ENCODE measurements at regions not wholly inside any gene's neighbourhood (a gene's known extent, or its start where the extent isn't known, plus 50 kb on each side); places are given as distances from the start of the nearest gene placed in this dataset.

DNA sequence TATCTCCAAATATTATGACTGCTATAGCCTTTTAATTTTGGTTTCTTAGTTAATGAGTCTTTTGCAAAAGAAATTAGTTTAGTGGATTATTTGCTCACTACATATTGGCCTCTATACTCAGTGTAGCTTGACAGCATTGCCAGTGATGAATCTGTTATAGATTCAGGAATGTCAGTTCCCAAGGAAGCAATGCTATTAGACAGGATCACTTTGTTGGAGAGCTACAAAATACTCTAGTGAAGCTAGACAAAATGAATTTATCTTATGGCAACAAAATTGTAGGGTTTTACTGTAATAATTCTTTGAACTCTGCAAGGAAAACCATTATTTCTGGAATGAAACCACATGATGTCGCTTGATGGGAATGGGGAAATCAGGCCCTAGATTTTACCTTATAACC is 543.3 kb downstream of the SQOR start:
- H3K4me3 ChIP-seq (ENCODE audit: insufficient read depth, low read depth, low read length) = no peak overlapping the region
- no peak overlapping the region for H4K91ac ChIP-seq (ENCODE audit: insufficient read depth, low read depth, low read length)
- H3K4ac ChIP-seq (ENCODE audit: low read depth, low read length) = no peak overlapping the region
- H3K27me3 ChIP-seq (ENCODE audit: control insufficient read depth, insufficient read depth, low read length) = no peaks in the 10 kb centered on the region
- DNase-seq (no peak), ATAC-seq (ENCODE audit: low read depth) (no peak)
- H2AK5ac ChIP-seq (ENCODE audit: low read depth, low read length) = no peak overlapping the region
- no peak overlapping the region for H2BK20ac ChIP-seq (ENCODE audit: low read depth, low read length)
- TF ChIP-seq, protein P1, sequence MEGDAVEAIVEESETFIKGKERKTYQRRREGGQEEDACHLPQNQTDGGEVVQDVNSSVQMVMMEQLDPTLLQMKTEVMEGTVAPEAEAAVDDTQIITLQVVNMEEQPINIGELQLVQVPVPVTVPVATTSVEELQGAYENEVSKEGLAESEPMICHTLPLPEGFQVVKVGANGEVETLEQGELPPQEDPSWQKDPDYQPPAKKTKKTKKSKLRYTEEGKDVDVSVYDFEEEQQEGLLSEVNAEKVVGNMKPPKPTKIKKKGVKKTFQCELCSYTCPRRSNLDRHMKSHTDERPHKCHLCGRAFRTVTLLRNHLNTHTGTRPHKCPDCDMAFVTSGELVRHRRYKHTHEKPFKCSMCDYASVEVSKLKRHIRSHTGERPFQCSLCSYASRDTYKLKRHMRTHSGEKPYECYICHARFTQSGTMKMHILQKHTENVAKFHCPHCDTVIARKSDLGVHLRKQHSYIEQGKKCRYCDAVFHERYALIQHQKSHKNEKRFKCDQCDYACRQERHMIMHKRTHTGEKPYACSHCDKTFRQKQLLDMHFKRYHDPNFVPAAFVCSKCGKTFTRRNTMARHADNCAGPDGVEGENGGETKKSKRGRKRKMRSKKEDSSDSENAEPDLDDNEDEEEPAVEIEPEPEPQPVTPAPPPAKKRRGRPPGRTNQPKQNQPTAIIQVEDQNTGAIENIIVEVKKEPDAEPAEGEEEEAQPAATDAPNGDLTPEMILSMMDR (conservative IDR thresholded peaks at IDR 0.05; ENCODE audit: low read depth, low read length) = no peak
- TF ChIP-seq MAZ (IDR thresholded peaks at IDR 0.05; ENCODE audit: borderline replicate concordance, low read depth, low read length) = no peak
- TF ChIP-seq CHD1 (IDR thresholded peaks at IDR 0.05; ENCODE audit: low read depth, low read length) = no peak
- no peak for TF ChIP-seq MXI1 (IDR thresholded peaks at IDR 0.05; ENCODE audit: borderline replicate concordance, low read depth, low read length)
- no peak for TF ChIP-seq BHLHE40 (IDR thresholded peaks at IDR 0.05; ENCODE audit: low read depth, low read length)
- TF ChIP-seq RCOR1 (IDR thresholded peaks at IDR 0.05; ENCODE audit: insufficient replicate concordance, low read length) = no peak
- TF ChIP-seq, protein P2, sequence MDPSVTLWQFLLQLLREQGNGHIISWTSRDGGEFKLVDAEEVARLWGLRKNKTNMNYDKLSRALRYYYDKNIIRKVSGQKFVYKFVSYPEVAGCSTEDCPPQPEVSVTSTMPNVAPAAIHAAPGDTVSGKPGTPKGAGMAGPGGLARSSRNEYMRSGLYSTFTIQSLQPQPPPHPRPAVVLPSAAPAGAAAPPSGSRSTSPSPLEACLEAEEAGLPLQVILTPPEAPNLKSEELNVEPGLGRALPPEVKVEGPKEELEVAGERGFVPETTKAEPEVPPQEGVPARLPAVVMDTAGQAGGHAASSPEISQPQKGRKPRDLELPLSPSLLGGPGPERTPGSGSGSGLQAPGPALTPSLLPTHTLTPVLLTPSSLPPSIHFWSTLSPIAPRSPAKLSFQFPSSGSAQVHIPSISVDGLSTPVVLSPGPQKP (IDR thresholded peaks at IDR 0.05; ENCODE audit: borderline replicate concordance, low read depth, low read length) = no peak
- TF ChIP-seq POLR2A (IDR thresholded peaks at IDR 0.05; ENCODE audit: low read depth, low read length) = no peak
- no peak overlapping the region for H3K18ac ChIP-seq (ENCODE audit: low read depth, low read length)
- no peak overlapping the region for H2AFZ ChIP-seq (replicated peaks; ENCODE audit: low read length, poor library complexity)
- H2BK120ac ChIP-seq (ENCODE audit: low read depth, low read length) = no peak overlapping the region
- no peak overlapping the region for H4K5ac ChIP-seq (ENCODE audit: low read depth, low read length)
- H3K4me2 ChIP-seq (ENCODE audit: low read depth, low read length) = no peak overlapping the region
- H4K8ac ChIP-seq (ENCODE audit: low read depth in 2 of 2, low read length in 2 of 2) = no peak overlapping the region
- H3K27ac ChIP-seq (ENCODE audit: insufficient read depth, low read length) = no peak overlapping the region
- no peak overlapping the region for H3K56ac ChIP-seq (ENCODE audit: extremely low read depth, insufficient read depth, low read length)
- ChIA-PET CTCF (interaction anchor here (0.7 kb wide), 1 partner anchor 37 kb away, joined by 3 read pairs; no protein-coding TSS in a partner anchor), POLR2A (ENCODE audit: unreplicated experiment) (no interaction called here)
- no peaks in the 10 kb centered on the region for H3K36me3 ChIP-seq (ENCODE audit: control insufficient read depth, insufficient read depth, low read length)
- no CpG with 5 or more reads among the region's 1 CpG for WGBS, 2 experiments (ENCODE audit: extremely low coverage in 2 of 2, insufficient read length in 1 of 2)
- H3K4me1 ChIP-seq (ENCODE audit: control insufficient read depth, insufficient read depth, low read length) = no peaks in the 10 kb centered on the region
- in situ Hi-C loops (cut with MboI; ENCODE audit: low sequenced_read_pairs) (no loop called here), dilution Hi-C loops (cut with HindIII; ENCODE audit: low sequenced_read_pairs, unreplicated experiment) (no loop called here), intact Hi-C loops (cut with micrococcal nuclease) (no loop called here)
- H4K20me1 ChIP-seq (ENCODE audit: insufficient read depth, low read length) = no peaks in the 10 kb centered on the region
- no peak overlapping the region for H3K14ac ChIP-seq (replicated peaks; ENCODE audit: low read depth, low read length)
- no peaks in the 10 kb centered on the region for H3K79me1 ChIP-seq (ENCODE audit: low read depth in 1 of 2, low read length in 2 of 2)
- H2AK9ac ChIP-seq (replicated peaks; ENCODE audit: low read depth, low read length, poor library complexity) = no peak overlapping the region
- H2BK15ac ChIP-seq (ENCODE audit: low read depth, low read length) = no peak overlapping the region
- BruUV-seq (replicated peaks) = no TSS peak
- H3K9me1 ChIP-seq (ENCODE audit: insufficient read depth, low read length) = no peaks in the 10 kb centered on the region
- H3K9ac ChIP-seq (ENCODE audit: low read depth, low read length) = no peak overlapping the region
- no peak overlapping the region for H2BK5ac ChIP-seq (ENCODE audit: low read depth, low read length, poor library complexity, severe bottlenecking)
- no peak overlapping the region for H3K23ac ChIP-seq (ENCODE audit: low read depth, low read length)
- peaks cover 5% of the 10 kb centered on the region; the same call in 1 of the 2 replicates for H3K9me3 ChIP-seq (ENCODE audit: control insufficient read depth, insufficient read depth, low read length)

Measured in IMR-90 (cell line).